A204.1 (cell line): ENCODE measurements at regions not wholly inside any gene's neighbourhood (a gene's known extent, or its start where the extent isn't known, plus 50 kb on each side); places are given as distances from the start of the nearest gene placed in this dataset.

ENCODE experiments used
- FAIRE-seq: peaks from 2 replicates; lab custom pipeline; 2012; peaks lifted over from hg19 to GRCh38; lab: Jason Lieb, UNC

- FAIRE-seq = no peak
Measured at GRCh38 chr6:141303907-141304306, 828.8 kb upstream of the GJE1 start.

- FAIRE-seq = peak; percentile 37
Measured at GRCh38 chr6:141301779-141302178, 830.9 kb upstream of the GJE1 start.

GRCh38 chr6:141290941-141291721, 841.6 kb upstream of the GJE1 start:
- no peak for FAIRE-seq

GRCh38 chr6:141288947-141289346, 843.8 kb upstream of the GJE1 start:
- no peak for FAIRE-seq

- no peak for FAIRE-seq
Measured at GRCh38 chr6:141282263-141282662, 850.5 kb upstream of the GJE1 start.

- no peak for FAIRE-seq
Measured at GRCh38 chr6:141269684-141270083, 863.0 kb upstream of the GJE1 start.

GRCh38 chr6:141267420-141267819, 865.3 kb upstream of the GJE1 start:
- no peak for FAIRE-seq

- FAIRE-seq = no peak
Measured at GRCh38 chr6:141265756-141266623, 866.7 kb upstream of the GJE1 start.

- FAIRE-seq = no peak
Measured at GRCh38 chr6:141264101-141264500, 868.6 kb upstream of the GJE1 start.

- FAIRE-seq = no peak
Measured at GRCh38 chr6:141261672-141262060, 871.1 kb upstream of the GJE1 start.

GRCh38 chr6:141261016-141261671, 871.6 kb upstream of the GJE1 start:
- FAIRE-seq = no peak

GRCh38 chr6:141260627-141261015, 872.1 kb upstream of the GJE1 start:
- no peak for FAIRE-seq

- no peak for FAIRE-seq
Measured at GRCh38 chr6:141259807-141260206, 872.9 kb upstream of the GJE1 start.

GRCh38 chr6:141259091-141259490, 873.6 kb upstream of the GJE1 start:
- FAIRE-seq = no peak

GRCh38 chr6:141258516-141258915, 874.2 kb upstream of the GJE1 start:
- FAIRE-seq = no peak

GRCh38 chr6:141254336-141254735, 878.4 kb upstream of the GJE1 start:
- no peak for FAIRE-seq

- no peak for FAIRE-seq
Measured at GRCh38 chr6:141252828-141253608, 879.7 kb upstream of the GJE1 start.

- no peak for FAIRE-seq
Measured at GRCh38 chr6:141251286-141251685, 881.4 kb upstream of the GJE1 start.

GRCh38 chr6:141248021-141248799, 884.5 kb upstream of the GJE1 start:
- FAIRE-seq = no peak

- no peak for FAIRE-seq
Measured at GRCh38 chr6:141244366-141244765, 888.4 kb upstream of the GJE1 start.

- FAIRE-seq = peak; percentile 77
Measured at GRCh38 chr6:141242957-141243356, 889.8 kb upstream of the GJE1 start.
